CD14-positive monocyte (primary cell): ENCODE measurements at regions not wholly inside any gene's neighbourhood (a gene's known extent, or its start where the extent isn't known, plus 50 kb on each side); places are given as distances from the start of the nearest gene placed in this dataset.

Experiments used
- DNase-seq, 3 donors: peaks; one replicate each; pipeline ENCODE4 v3.0.0-alpha.2; 2011 to 2022
- H2AFZ ChIP-seq: 2 replicates; pipeline ENCODE4 v1.6.0; 2012; ENCODE audit warnings: mild to moderate bottlenecking, low read depth, low read length, inconsistent platforms; ENCODE audit not compliant: insufficient read depth, poor library complexity, severe bottlenecking
- H3K27ac ChIP-seq, 2 donors: 1 replicate in 1 of 2; 2 replicates in 1 of 2; pipeline ENCODE4 v1.5.1; 2012 to 2013; ENCODE audit warnings: low read length in 2 of 2, control low read depth in 1 of 2, inconsistent platforms in 1 of 2, low read depth in 1 of 2, mild to moderate bottlenecking in 1 of 2
- H3K27me3 ChIP-seq, 2 donors: one replicate each; pipeline versions ENCODE4 v1.6.0 to v1.6.1; 2011 to 2013; ENCODE audit warnings: low read length in 2 of 2; ENCODE audit not compliant: control insufficient read depth in 2 of 2, insufficient read depth in 2 of 2
- H3K36me3 ChIP-seq, 2 donors: replicated peaks in 1 of 2; 1 replicate in 1 of 2; 2 replicates in 1 of 2; pipeline versions ENCODE4 v1.5.1 to v1.6.1; 2012 to 2013; ENCODE audit warnings: low read length in 2 of 2, control low read depth in 1 of 2, inconsistent platforms in 1 of 2, mild to moderate bottlenecking in 1 of 2; ENCODE audit not compliant: insufficient read depth in 2 of 2, control insufficient read depth in 1 of 2
- H3K4me1 ChIP-seq, 2 donors: 1 replicate in 1 of 2; 2 replicates in 1 of 2; pipeline versions ENCODE4 v1.5.1 to v1.6.1; 2012 to 2013; ENCODE audit warnings: low read length in 2 of 2, control low read depth in 1 of 2, inconsistent platforms in 1 of 2, mild to moderate bottlenecking in 1 of 2, moderate library complexity in 1 of 2; ENCODE audit not compliant: insufficient read depth in 2 of 2, control insufficient read depth in 1 of 2
- H3K4me2 ChIP-seq: replicated peaks from 2 replicates; pipeline ENCODE3; 2012; ENCODE audit warnings: low read length, moderate library complexity, mild to moderate bottlenecking; ENCODE audit not compliant: poor library complexity, severe bottlenecking; ENCODE audit errors: extremely low read depth
- H3K4me3 ChIP-seq, 3 experiments: fragments of 200-600 bp in 1 of 3; sonication (generic) in 1 of 3; replicated peaks in 1 of 3; 1 replicate in 2 of 3; 2 replicates in 1 of 3; pipeline ENCODE4 v1.5.1; 2011 to 2013; ENCODE audit warnings: low read length in 3 of 3, mild to moderate bottlenecking in 3 of 3, control low read depth in 2 of 3, low read depth in 2 of 3, inconsistent platforms in 1 of 3, moderate library complexity in 1 of 3
- H3K79me2 ChIP-seq: 2 replicates; pipeline ENCODE4 v1.6.0; 2012; ENCODE audit warnings: mild to moderate bottlenecking, control low read depth, inconsistent platforms, low read length, moderate library complexity; ENCODE audit not compliant: insufficient read depth
- H3K9ac ChIP-seq: 2 replicates; pipeline ENCODE4 v1.6.0; 2017; ENCODE audit warnings: low read length, mild to moderate bottlenecking; ENCODE audit not compliant: insufficient read depth, poor library complexity, severe bottlenecking
- H3K9me3 ChIP-seq, 2 donors: replicated peaks in 1 of 2; 1 replicate in 1 of 2; 2 replicates in 1 of 2; pipeline versions ENCODE4 v1.5.1 to v1.6.1; 2012 to 2013; ENCODE audit warnings: low read length in 2 of 2, control low read depth in 1 of 2; ENCODE audit not compliant: control insufficient read depth in 1 of 2, insufficient read depth in 1 of 2
- H4K20me1 ChIP-seq: 2 replicates; pipeline ENCODE4 v1.6.0; 2012; ENCODE audit warnings: mild to moderate bottlenecking, low read length, control low read depth, moderate library complexity; ENCODE audit not compliant: insufficient read depth
- H3K27ac Mint-ChIP-seq, 7 donors: one replicate each; pipeline ENCODE4 v1.8.0; 2020; ENCODE audit warnings: mild to moderate bottlenecking in 7 of 7, mixed read lengths in 7 of 7, moderate library complexity in 6 of 7, inconsistent platforms in 2 of 7
- H3K27me3 Mint-ChIP-seq, 3 donors: one replicate each; pipeline ENCODE4 v1.8.0; 2021 to 2022; ENCODE audit warnings: low read depth in 3 of 3, mild to moderate bottlenecking in 3 of 3, mixed read lengths in 3 of 3, moderate library complexity in 3 of 3, inconsistent platforms in 1 of 3
- H3K36me3 Mint-ChIP-seq, 2 donors: one replicate each; pipeline ENCODE4 v1.8.0; 2020; ENCODE audit warnings: mixed read lengths in 2 of 2, inconsistent platforms in 1 of 2, mild to moderate bottlenecking in 1 of 2
- H3K4me1 Mint-ChIP-seq: one replicate; pipeline ENCODE4 v1.8.0; 2020; ENCODE audit warnings: mild to moderate bottlenecking, mixed read lengths
- H3K4me3 Mint-ChIP-seq, 2 donors: one replicate each; pipeline ENCODE4 v1.8.0; 2020; ENCODE audit warnings: mild to moderate bottlenecking in 2 of 2, mixed read lengths in 2 of 2, moderate library complexity in 1 of 2
- H3K9me3 Mint-ChIP-seq, 7 donors: one replicate each; pipeline ENCODE4 v1.8.0; 2020 to 2022; ENCODE audit warnings: mixed read lengths in 7 of 7, mild to moderate bottlenecking in 6 of 7, moderate library complexity in 6 of 7, inconsistent platforms in 2 of 7
- WGBS: methylation state at CpG from one replicate; pipeline ENCODE4 v1.1.5; 2013; ENCODE audit warnings: missing lambda C conversion rate; ENCODE audit not compliant: insufficient coverage; 5-methylcytosine and 5-hydroxymethylcytosine counted together
- intact Hi-C, 2 donors: fragments of 100-400 bp; cut with micrococcal nuclease; formaldehyde crosslinking; loops; one replicate each; pipeline versions ENCODE4 v1.15.0 to v1.15.1; 2023
- TF ChIP-seq, protein P1 (sequence below): fragments of 200-600 bp; IDR thresholded peaks from one replicate; pipeline ENCODE4 v1.8.0; 2022; ENCODE audit warnings: antibody characterized with exemption, mild to moderate bottlenecking

DNA sequence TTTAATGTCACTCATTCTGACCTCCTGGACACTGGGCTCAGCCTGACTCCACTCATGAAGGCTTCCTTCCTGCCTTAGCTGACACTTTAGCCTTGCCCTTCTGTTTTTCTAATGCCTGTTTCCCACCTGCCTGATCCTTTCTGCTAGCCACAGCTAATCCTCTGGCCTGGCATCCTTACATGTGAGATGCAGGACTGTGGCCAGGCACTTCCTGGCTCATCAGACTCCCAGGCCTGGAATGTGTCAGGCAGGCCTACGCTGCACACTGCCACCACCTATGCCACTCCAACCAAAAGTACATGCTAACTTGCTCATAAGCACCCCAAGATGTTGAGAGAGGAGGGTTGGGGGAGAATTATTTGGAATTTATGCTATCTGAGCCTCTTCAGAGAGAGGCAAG, 138.8 kb upstream of the NALF2 start:
- H3K9me3 ChIP-seq, result no peaks in the 10 kb centered on the region
- intact Hi-C loops, result no loop called here
- no peak overlapping the region for H2AFZ ChIP-seq
- no peak overlapping the region for H3K4me3 ChIP-seq
- no peaks in the 10 kb centered on the region for H3K79me2 ChIP-seq
- H3K4me1 Mint-ChIP-seq, result no peaks in the 10 kb centered on the region
- H3K9ac ChIP-seq, result no peak overlapping the region
- no CpG with 5 or more reads among the region's 1 CpG for WGBS
- H3K27me3 ChIP-seq, result no peaks in the 10 kb centered on the region
- no peak overlapping the region for H3K27ac Mint-ChIP-seq
- no peaks in the 10 kb centered on the region for H3K36me3 ChIP-seq
- peaks cover 0 to 2% (median 0%) of the 10 kb centered on the region in 7 donors for H3K9me3 Mint-ChIP-seq
- no peak overlapping the region for H3K4me2 ChIP-seq
- H3K4me1 ChIP-seq, result no peaks in the 10 kb centered on the region
- H3K36me3 Mint-ChIP-seq, result no peaks in the 10 kb centered on the region
- peaks cover 2% of the 10 kb centered on the region in 3 donors for H3K27me3 Mint-ChIP-seq
- no peaks in the 10 kb centered on the region for H4K20me1 ChIP-seq
- no peak overlapping the region for H3K27ac ChIP-seq
- DNase-seq, result no peak
- no peak overlapping the region for H3K4me3 Mint-ChIP-seq
- TF ChIP-seq, protein P1, sequence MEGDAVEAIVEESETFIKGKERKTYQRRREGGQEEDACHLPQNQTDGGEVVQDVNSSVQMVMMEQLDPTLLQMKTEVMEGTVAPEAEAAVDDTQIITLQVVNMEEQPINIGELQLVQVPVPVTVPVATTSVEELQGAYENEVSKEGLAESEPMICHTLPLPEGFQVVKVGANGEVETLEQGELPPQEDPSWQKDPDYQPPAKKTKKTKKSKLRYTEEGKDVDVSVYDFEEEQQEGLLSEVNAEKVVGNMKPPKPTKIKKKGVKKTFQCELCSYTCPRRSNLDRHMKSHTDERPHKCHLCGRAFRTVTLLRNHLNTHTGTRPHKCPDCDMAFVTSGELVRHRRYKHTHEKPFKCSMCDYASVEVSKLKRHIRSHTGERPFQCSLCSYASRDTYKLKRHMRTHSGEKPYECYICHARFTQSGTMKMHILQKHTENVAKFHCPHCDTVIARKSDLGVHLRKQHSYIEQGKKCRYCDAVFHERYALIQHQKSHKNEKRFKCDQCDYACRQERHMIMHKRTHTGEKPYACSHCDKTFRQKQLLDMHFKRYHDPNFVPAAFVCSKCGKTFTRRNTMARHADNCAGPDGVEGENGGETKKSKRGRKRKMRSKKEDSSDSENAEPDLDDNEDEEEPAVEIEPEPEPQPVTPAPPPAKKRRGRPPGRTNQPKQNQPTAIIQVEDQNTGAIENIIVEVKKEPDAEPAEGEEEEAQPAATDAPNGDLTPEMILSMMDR, result no peak

DNA sequence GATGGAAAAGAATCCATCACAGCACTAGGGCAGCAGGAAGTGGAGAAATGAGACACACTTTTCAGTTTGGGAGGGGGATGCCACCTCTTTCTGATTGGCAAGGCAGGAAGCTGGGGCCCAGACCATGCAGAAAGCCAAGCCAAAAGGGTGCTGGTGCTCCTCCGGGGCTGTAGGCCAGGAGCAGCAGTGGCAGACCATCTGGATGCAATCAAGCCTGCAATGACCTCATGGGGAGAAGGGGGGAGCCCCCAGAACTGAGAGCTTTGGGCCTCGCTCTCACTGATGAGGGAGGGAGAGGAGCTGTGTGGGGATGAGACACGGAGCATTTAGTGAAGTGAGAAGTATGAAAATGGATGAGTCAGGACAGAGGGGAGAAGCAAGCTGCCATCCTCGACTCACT, 141.3 kb upstream of the NALF2 start:
- no peak overlapping the region for H3K9ac ChIP-seq
- H3K27ac ChIP-seq, result no peak overlapping the region
- no peak overlapping the region for H2AFZ ChIP-seq
- H3K4me1 ChIP-seq, result no peaks in the 10 kb centered on the region
- H3K27ac Mint-ChIP-seq, result no peak overlapping the region
- no peak overlapping the region for H3K4me2 ChIP-seq
- H3K4me3 Mint-ChIP-seq, result no peak overlapping the region
- H3K36me3 ChIP-seq, result no peaks in the 10 kb centered on the region
- H3K4me3 ChIP-seq, result no peak overlapping the region
- H3K9me3 ChIP-seq, result no peaks in the 10 kb centered on the region
- H3K4me1 Mint-ChIP-seq, result no peaks in the 10 kb centered on the region
- 67% methylated on average over 3 of the region's 4 CpGs for WGBS
- no peaks in the 10 kb centered on the region for H3K27me3 ChIP-seq
- DNase-seq, result no peak
- no peaks in the 10 kb centered on the region for H3K36me3 Mint-ChIP-seq
- intact Hi-C loops, result no loop called here
- no peaks in the 10 kb centered on the region for H3K79me2 ChIP-seq
- peaks cover 2 to 5% (median 2%) of the 10 kb centered on the region in 3 donors for H3K27me3 Mint-ChIP-seq
- H3K9me3 Mint-ChIP-seq, result peaks cover 0 to 2% (median 0%) of the 10 kb centered on the region in 7 donors
- TF ChIP-seq, protein P1, result no peak
- H4K20me1 ChIP-seq, result no peaks in the 10 kb centered on the region
